ENCODE measurements at regions not wholly inside any gene's neighbourhood (a gene's known extent, or its start where the extent isn't known, plus 50 kb on each side); places are given as distances from the start of the nearest gene placed in this dataset.

GRCh38 chr3:17798000-17798399 is 55.6 kb upstream of the TBC1D5 start:
- TF ChIP-seq CTCF (IDR thresholded peaks at IDR 0.05), result no peak
- TF ChIP-seq POLR2A (IDR thresholded peaks at IDR 0.05), result no peak
- no peak for TF ChIP-seq EP300 (IDR thresholded peaks at IDR 0.05)
- TF ChIP-seq POLR2AphosphoS5 (IDR thresholded peaks at IDR 0.05), result no peak

Measured in stomach (tissue), 4 donors.